ENCODE measurements at regions not wholly inside any gene's neighbourhood (a gene's known extent, or its start where the extent isn't known, plus 50 kb on each side); places are given as distances from the start of the nearest gene placed in this dataset.

DNA sequence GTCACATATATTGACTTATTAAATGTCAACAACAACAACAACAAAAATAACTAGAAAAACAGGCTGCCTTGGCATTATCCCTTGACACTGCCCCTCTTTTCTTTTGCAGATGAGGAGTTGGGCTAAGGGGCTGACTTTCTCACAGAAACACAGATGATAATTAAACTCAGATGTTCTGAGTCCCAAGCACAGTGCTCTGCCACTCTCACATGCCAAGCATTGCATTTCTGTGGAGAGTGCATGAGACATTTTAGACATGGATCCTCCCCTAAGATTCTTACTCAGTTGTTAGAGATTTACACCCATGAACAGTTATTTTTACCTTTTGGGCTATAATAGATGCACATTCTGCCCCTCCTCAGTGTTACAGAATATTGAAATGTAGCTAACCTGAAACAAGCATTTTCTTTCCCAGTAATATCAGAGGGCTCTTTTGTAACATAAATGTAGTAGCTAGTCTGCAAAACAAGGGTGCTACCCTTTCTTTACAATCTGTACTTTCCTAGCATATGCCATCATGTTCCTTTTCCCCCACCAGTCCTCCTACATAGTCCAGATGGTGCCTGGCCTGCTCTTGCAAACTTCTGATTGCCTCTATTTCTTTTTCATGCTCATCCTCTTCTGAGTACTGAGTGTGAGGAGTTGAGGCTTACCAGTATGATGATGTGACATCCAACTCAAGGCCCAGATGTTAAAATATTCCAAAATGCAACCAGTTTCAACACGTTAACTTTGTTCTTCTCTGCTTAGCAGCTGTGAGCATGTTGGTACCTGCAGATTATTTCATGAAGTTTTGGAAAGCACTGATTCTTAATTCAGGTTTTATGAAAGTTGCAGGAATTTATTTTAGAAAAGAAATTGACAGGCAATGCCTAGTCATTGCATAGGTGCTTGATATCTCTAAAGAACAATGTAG, 125.0 kb upstream of the ATP2B1 start:
- no peak for TF ChIP-seq CTCF (IDR thresholded peaks at IDR 0.05)
- DNase-seq (ENCODE audit: low spot score): no peak
- Histone ChIP-seq H3K4me1 (no peaks in the 10 kb centered on the region), H3K27me3 (no peaks in the 10 kb centered on the region), H3K36me3 (no peaks in the 10 kb centered on the region), H3K4me3 (no peak overlapping the region), H3K27ac (no peak overlapping the region), H3K9me3 (no peaks in the 10 kb centered on the region)

DNA sequence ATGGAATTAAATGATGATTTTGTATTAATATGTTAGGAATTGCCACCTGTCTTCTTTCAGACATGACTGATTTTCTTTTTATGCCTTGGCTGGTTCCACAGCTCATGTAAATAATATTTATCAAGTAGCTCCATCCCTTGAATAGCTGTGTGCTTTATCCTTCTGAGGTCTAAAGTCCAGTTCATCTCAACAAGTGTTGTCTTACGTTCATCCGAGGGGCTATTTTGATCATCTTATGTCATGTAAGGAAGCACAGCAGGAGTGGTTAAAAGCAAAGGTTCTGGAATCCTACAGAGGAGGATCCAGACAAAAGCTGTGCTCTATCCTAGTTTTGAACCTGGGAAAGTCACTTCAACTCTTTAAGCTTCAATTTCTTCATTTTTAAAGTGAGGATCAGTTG, 123.7 kb upstream of the ATP2B1 start:
- TF ChIP-seq CTCF (IDR thresholded peaks at IDR 0.05): no peak
- Histone ChIP-seq H3K27me3 (no peaks in the 10 kb centered on the region), H3K4me1 (no peaks in the 10 kb centered on the region), H3K9me3 (no peaks in the 10 kb centered on the region), H3K4me3 (no peak overlapping the region), H3K27ac (no peak overlapping the region), H3K36me3 (no peaks in the 10 kb centered on the region)
- DNase-seq (ENCODE audit: low spot score): no peak

DNA sequence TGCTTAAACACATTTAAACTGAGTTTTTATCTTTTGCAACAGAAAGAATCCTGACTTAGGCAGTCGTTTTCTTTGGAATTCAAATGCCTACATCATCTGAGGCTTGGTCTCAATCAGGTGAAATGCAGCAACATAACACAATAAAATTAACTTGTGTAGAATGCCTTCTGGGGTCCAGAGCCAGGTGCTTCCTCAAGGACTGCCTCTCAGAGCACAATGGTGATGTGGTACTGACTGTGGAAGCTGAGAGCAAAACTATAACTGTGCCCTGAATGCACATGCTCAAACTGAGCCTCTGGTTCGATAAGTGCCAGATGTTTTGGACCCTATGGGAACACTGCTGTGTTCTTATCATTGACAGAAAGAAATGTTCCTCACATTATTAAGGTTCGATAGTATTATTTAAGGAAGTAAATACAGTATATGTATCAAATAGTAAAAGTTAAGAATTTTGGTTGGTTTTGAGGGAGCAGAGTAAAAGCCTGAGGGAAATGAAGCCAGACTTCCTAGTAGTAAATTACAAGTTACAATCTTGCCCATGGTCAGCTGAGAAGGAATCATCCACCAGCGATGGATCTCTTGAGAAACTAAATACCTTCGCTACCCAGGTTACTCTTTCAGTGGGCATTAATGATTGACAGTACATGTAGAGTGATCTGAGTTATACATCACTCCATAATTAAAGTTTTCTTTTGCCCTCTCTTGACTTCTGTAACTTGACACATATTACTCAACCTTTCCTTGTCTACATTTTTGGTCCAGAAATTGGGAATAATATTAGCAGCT, 122.9 kb upstream of the ATP2B1 start:
- H3K27ac ChIP-seq: no peak overlapping the region
- no peaks in the 10 kb centered on the region for H3K4me1 ChIP-seq
- TF ChIP-seq CTCF (IDR thresholded peaks at IDR 0.05): no peak
- no peaks in the 10 kb centered on the region for H3K27me3 ChIP-seq
- no peak overlapping the region for H3K4me3 ChIP-seq
- H3K36me3 ChIP-seq: no peaks in the 10 kb centered on the region
- no peak for DNase-seq (ENCODE audit: low spot score)
- no peaks in the 10 kb centered on the region for H3K9me3 ChIP-seq

GRCh38 chr12:89829434-89829975, 120.9 kb upstream of the ATP2B1 start:
- H3K27me3 ChIP-seq: no peaks in the 10 kb centered on the region
- H3K9me3 ChIP-seq: no peaks in the 10 kb centered on the region
- no peak overlapping the region for H3K27ac ChIP-seq
- no peaks in the 10 kb centered on the region for H3K36me3 ChIP-seq
- H3K4me1 ChIP-seq: no peaks in the 10 kb centered on the region
- no peak for DNase-seq (ENCODE audit: low spot score)
- no peak overlapping the region for H3K4me3 ChIP-seq
- TF ChIP-seq CTCF (IDR thresholded peaks at IDR 0.05): no peak

DNA sequence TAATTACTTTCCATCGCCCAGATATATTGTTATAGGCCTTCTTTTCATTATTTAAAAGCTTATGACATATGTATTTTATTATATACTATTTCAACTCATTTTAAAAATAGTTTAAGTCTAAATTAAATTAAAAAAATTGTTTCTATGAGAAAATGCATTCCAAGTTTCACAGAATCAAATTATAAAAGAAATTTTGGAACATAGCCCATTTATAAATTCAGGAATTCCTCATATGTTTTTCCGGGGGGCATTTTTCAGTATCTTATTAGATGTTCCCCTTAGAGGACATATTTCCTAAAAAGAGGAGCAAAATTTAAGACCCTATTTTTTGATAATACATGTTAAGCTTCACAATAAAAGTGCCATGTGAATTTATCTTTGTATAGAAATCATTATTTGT, 119.9 kb upstream of the ATP2B1 start:
- H3K4me3 ChIP-seq: no peak overlapping the region
- H3K36me3 ChIP-seq: no peaks in the 10 kb centered on the region
- no peak for DNase-seq (ENCODE audit: low spot score)
- no peak for TF ChIP-seq CTCF (IDR thresholded peaks at IDR 0.05)
- H3K9me3 ChIP-seq: no peaks in the 10 kb centered on the region
- H3K27me3 ChIP-seq: no peaks in the 10 kb centered on the region
- H3K4me1 ChIP-seq: no peaks in the 10 kb centered on the region
- H3K27ac ChIP-seq: no peak overlapping the region

Data from right atrium auricular region (tissue), 2 donors.